ENCODE measurements at regions not wholly inside any gene's neighbourhood (a gene's known extent, or its start where the extent isn't known, plus 50 kb on each side); places are given as distances from the start of the nearest gene placed in this dataset.

GRCh38 chr3:72593881-72594397, 254.3 kb downstream of the SHQ1 start:
- no peak for DNase-seq (ENCODE audit: low read depth in 2 of 2)

GRCh38 chr3:72591522-72592421, 256.5 kb downstream of the SHQ1 start:
- no peak for DNase-seq (ENCODE audit: low read depth in 2 of 2)

- DNase-seq (ENCODE audit: low read depth in 2 of 2) = no peak
Observed at GRCh38 chr3:72590732-72591221, 257.5 kb downstream of the SHQ1 start.

- no peak for DNase-seq (ENCODE audit: low read depth in 2 of 2)
Observed at GRCh38 chr3:72587282-72587681, 261.0 kb downstream of the SHQ1 start.

- no peak for DNase-seq (ENCODE audit: low read depth in 2 of 2)
Observed at GRCh38 chr3:72586694-72587093, 261.6 kb downstream of the SHQ1 start.

GRCh38 chr3:72585966-72586365, 262.3 kb downstream of the SHQ1 start:
- DNase-seq (ENCODE audit: low read depth in 2 of 2) = no peak

GRCh38 chr3:72584262-72584661, 264.0 kb downstream of the SHQ1 start:
- no peak for DNase-seq (ENCODE audit: low read depth in 2 of 2)

- no peak for DNase-seq (ENCODE audit: low read depth in 2 of 2)
Observed at GRCh38 chr3:72582963-72583362, 265.3 kb downstream of the SHQ1 start.

GRCh38 chr3:72582211-72582878, 265.9 kb downstream of the SHQ1 start:
- DNase-seq (ENCODE audit: low read depth in 2 of 2) = no peak

GRCh38 chr3:72580900-72581299, 267.3 kb downstream of the SHQ1 start:
- DNase-seq (ENCODE audit: low read depth in 2 of 2) = no peak

GRCh38 chr3:72580246-72580756, 267.9 kb downstream of the SHQ1 start:
- DNase-seq (ENCODE audit: low read depth in 2 of 2) = no peak

- DNase-seq (ENCODE audit: low read depth in 2 of 2) = no peak
Observed at GRCh38 chr3:72579581-72580245, 268.5 kb downstream of the SHQ1 start.

- DNase-seq (ENCODE audit: low read depth in 2 of 2) = no peak
Observed at GRCh38 chr3:72579191-72579580, 269.1 kb downstream of the SHQ1 start.

GRCh38 chr3:72577190-72577589, 271.1 kb downstream of the SHQ1 start:
- DNase-seq (ENCODE audit: low read depth in 2 of 2) = no peak

- DNase-seq (ENCODE audit: low read depth in 2 of 2) = no peak
Observed at GRCh38 chr3:72576563-72576962, 271.7 kb downstream of the SHQ1 start.

GRCh38 chr3:72574144-72574543, 274.1 kb downstream of the SHQ1 start:
- DNase-seq (ENCODE audit: low read depth in 2 of 2) = no peak

GRCh38 chr3:72573051-72573450, 275.2 kb downstream of the SHQ1 start:
- DNase-seq (ENCODE audit: low read depth in 2 of 2) = no peak

- DNase-seq (ENCODE audit: low read depth in 2 of 2) = no peak
Observed at GRCh38 chr3:72572489-72573007, 275.7 kb downstream of the SHQ1 start.

GRCh38 chr3:72571638-72572114, 276.6 kb downstream of the SHQ1 start:
- DNase-seq (ENCODE audit: low read depth in 2 of 2) = no peak

GRCh38 chr3:72571052-72571451, 277.2 kb downstream of the SHQ1 start:
- no peak for DNase-seq (ENCODE audit: low read depth in 2 of 2)

GRCh38 chr3:72569754-72570440, 278.3 kb downstream of the SHQ1 start:
- no peak for DNase-seq (ENCODE audit: low read depth in 2 of 2)
